ENCODE measurements at regions not wholly inside any gene's neighbourhood (a gene's known extent, or its start where the extent isn't known, plus 50 kb on each side); places are given as distances from the start of the nearest gene placed in this dataset.
"Not testable (repeated sequence)": the region's sequence is repeated elsewhere in the genome, so short reads cannot be mapped to it uniquely, and the experiment has no call there.

- no peak for DNase-seq
Measured at GRCh38 chr4:165548702-165549101, 169.9 kb downstream of the CPE start.

GRCh38 chr4:165553221-165553810 is 174.5 kb downstream of the CPE start:
- no peak for DNase-seq

- no peak for DNase-seq
Measured at GRCh38 chr4:165555302-165555701, 176.5 kb downstream of the CPE start.

GRCh38 chr4:165556383-165556782 is 177.6 kb downstream of the CPE start:
- DNase-seq = no peak

GRCh38 chr4:165560941-165561340 is 182.1 kb downstream of the CPE start:
- DNase-seq = no peak

- DNase-seq = no peak
Measured at GRCh38 chr4:165563851-165564250, 185.0 kb downstream of the CPE start.

- no peak for DNase-seq
Measured at GRCh38 chr4:165569031-165569430, 190.2 kb downstream of the CPE start.

GRCh38 chr4:165571476-165571875 is 192.7 kb downstream of the CPE start:
- not testable (repeated sequence) for DNase-seq

- DNase-seq = no peak
Measured at GRCh38 chr4:165580351-165580905, 201.6 kb downstream of the CPE start.

- DNase-seq = no peak
Measured at GRCh38 chr4:165583341-165583740, 204.5 kb downstream of the CPE start.

- DNase-seq = no peak
Measured at GRCh38 chr4:165584916-165585315, 206.1 kb downstream of the CPE start.

- DNase-seq = no peak
Measured at GRCh38 chr4:165588534-165589315, 209.9 kb downstream of the CPE start.

GRCh38 chr4:165592386-165592785 is 213.6 kb downstream of the CPE start:
- DNase-seq = no peak

GRCh38 chr4:165597581-165598480 is 219.0 kb downstream of the CPE start:
- DNase-seq = no peak

GRCh38 chr4:165600959-165601683 is 222.3 kb downstream of the CPE start:
- DNase-seq = no peak

GRCh38 chr4:165602621-165603020 is 223.8 kb downstream of the CPE start:
- no peak for DNase-seq

GRCh38 chr4:165604181-165604580 is 225.4 kb downstream of the CPE start:
- DNase-seq = no peak

GRCh38 chr4:165605811-165606210 is 227.0 kb downstream of the CPE start:
- DNase-seq = no peak

GRCh38 chr4:165606465-165607205 is 227.8 kb downstream of the CPE start:
- no peak for DNase-seq

GRCh38 chr4:165609653-165610052 is 230.8 kb downstream of the CPE start:
- DNase-seq = no peak

GRCh38 chr4:165610679-165611437 is 232.1 kb downstream of the CPE start:
- DNase-seq = no peak
